Astrocyte of the cerebellum (primary cell): ENCODE measurements at regions not wholly inside any gene's neighbourhood (a gene's known extent, or its start where the extent isn't known, plus 50 kb on each side); places are given as distances from the start of the nearest gene placed in this dataset.

Experiments used
- DNase-seq: peaks from one replicate; pipeline ENCODE4 v3.0.0-alpha.2; 2011; ENCODE audit warnings: low read depth
- H3K4me3 ChIP-seq: 2 replicates; pipeline ENCODE4 v1.5.1; 2011; ENCODE audit warnings: mild to moderate bottlenecking, low read depth, low read length, moderate library complexity
- CTCF ChIP-seq: IDR thresholded peaks from 2 replicates; pipeline ENCODE4 v1.5.1; 2012; ENCODE audit warnings: low read length, low read depth, moderate library complexity, mild to moderate bottlenecking; ENCODE audit errors: missing control alignments
- in situ Hi-C: cut with HindIII; loops from 2 replicates; pipeline ENCODE4 v1.10.0; 2017; ENCODE audit warnings: low sequenced_read_pairs

GRCh38 chr17:68812876-68813584, 142.2 kb downstream of the ABCA8 start:
- in situ Hi-C loops, result no loop called here
- DNase-seq, result no peak
- no peak overlapping the region for H3K4me3 ChIP-seq
- no peak for TF ChIP-seq CTCF

DNA sequence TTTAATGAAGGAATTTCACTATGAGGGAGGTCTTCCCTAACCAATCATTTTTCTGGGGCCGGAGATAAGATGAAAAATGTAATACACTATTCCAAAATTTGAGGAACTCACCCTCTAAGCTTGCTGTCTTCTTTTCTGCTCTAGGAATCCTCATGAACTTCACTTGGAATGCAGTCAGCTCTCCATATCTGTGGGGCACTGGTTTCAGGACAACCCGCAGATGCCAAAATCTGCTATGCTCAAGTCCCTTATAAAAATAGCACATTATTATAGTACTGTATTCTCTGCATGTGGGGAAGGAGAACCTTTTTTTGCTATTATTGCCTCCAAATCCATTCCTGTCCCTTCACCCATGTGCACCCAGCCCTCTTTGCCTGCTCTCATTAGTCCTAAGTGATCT, 146.0 kb downstream of the ABCA8 start:
- in situ Hi-C loops, result no loop called here
- no peak for TF ChIP-seq CTCF
- DNase-seq, result no peak
- H3K4me3 ChIP-seq, result no peak overlapping the region

- DNase-seq, result no peak
- in situ Hi-C loops, result no loop called here
- no peak overlapping the region for H3K4me3 ChIP-seq
- TF ChIP-seq CTCF, result no peak
These were observed 147.0 kb downstream of the ABCA8 start for GRCh38 chr17:68807998-68808772.

- TF ChIP-seq CTCF, result no peak
- in situ Hi-C loops, result no loop called here
- no peak for DNase-seq
- no peak overlapping the region for H3K4me3 ChIP-seq
These were observed 149.6 kb downstream of the ABCA8 start for GRCh38 chr17:68805609-68806008.

GRCh38 chr17:68804777-68805520, 150.2 kb downstream of the ABCA8 start:
- TF ChIP-seq CTCF, result no peak
- in situ Hi-C loops, result no loop called here
- H3K4me3 ChIP-seq, result no peak overlapping the region
- DNase-seq, result no peak

- in situ Hi-C loops, result no loop called here
- DNase-seq, result no peak
- TF ChIP-seq CTCF, result no peak
- H3K4me3 ChIP-seq, result no peak overlapping the region
These were observed 151.8 kb downstream of the ABCA8 start for GRCh38 chr17:68803164-68803929.
